ENCODE measurements at regions not wholly inside any gene's neighbourhood (a gene's known extent, or its start where the extent isn't known, plus 50 kb on each side); places are given as distances from the start of the nearest gene placed in this dataset.

DNA sequence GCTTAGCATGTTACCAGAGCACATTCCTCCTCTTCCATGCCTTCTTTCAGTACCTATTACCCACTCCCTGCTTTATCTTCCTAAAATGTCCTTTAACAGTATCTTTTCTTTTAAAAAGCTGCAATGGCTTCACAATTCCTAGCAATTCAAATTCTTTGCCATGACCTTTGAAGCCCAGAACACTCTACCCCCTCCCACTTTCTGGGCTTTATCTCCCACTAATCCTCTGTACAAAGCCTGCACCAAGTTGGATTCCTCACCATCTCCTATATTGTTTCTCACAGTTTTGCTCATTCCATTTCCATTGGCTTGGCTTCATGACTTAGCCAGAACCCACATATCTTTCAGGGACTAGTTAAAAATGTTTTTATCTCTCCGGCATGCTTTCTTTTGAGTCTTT is 80.9 kb downstream of the FAM76B start:
- Histone ChIP-seq H3K4me3 (no peak overlapping the region), H3K79me2 (no peaks in the 10 kb centered on the region), H2AFZ (no peak overlapping the region), H3K4me2 (no peak overlapping the region), H3K9me3 (ENCODE audit: low read depth) (no peaks in the 10 kb centered on the region), H4K20me1 (ENCODE audit: insufficient read depth, poor library complexity, severe bottlenecking) (no peaks in the 10 kb centered on the region), H3K9me2 (replicated peaks; ENCODE audit: insufficient read depth) (no peaks in the 10 kb centered on the region), H3K27ac (no peak overlapping the region), H3K27me3 (no peaks in the 10 kb centered on the region), H3K36me3 (replicated peaks; ENCODE audit: insufficient read depth, low read depth) (no peaks in the 10 kb centered on the region), H3K4me1 (ENCODE audit: insufficient read depth) (peaks cover under 1% of the 10 kb centered on the region)
- WGBS (ENCODE audit: low lambda C conversion rate, missing lambda C conversion rate): 59% methylated on average over 1 of the region's 1 CpG
- no peak for TF ChIP-seq EZH2 (IDR thresholded peaks at IDR 0.05; ENCODE audit: borderline replicate concordance)
- no peak for DNase-seq (ENCODE audit: low spot score)

GRCh38 chr11:95706974-95707387 is 82.6 kb downstream of the FAM76B start:
- Histone ChIP-seq H3K36me3 (replicated peaks; ENCODE audit: insufficient read depth, low read depth) (no peaks in the 10 kb centered on the region), H3K9me2 (replicated peaks; ENCODE audit: insufficient read depth) (no peaks in the 10 kb centered on the region), H3K9me3 (ENCODE audit: low read depth) (no peaks in the 10 kb centered on the region), H3K4me1 (ENCODE audit: insufficient read depth) (peaks cover 11% of the 10 kb centered on the region), H3K4me2 (no peak overlapping the region), H4K20me1 (ENCODE audit: insufficient read depth, poor library complexity, severe bottlenecking) (no peaks in the 10 kb centered on the region), H3K4me3 (no peak overlapping the region), H2AFZ (no peak overlapping the region), H3K27ac (no peak overlapping the region), H3K79me2 (no peaks in the 10 kb centered on the region), H3K27me3 (no peaks in the 10 kb centered on the region)
- TF ChIP-seq EZH2phosphoT487 (IDR thresholded peaks at IDR 0.05; ENCODE audit: low read depth, severe bottlenecking, unreplicated experiment) (no peak), EZH2 (IDR thresholded peaks at IDR 0.05; ENCODE audit: borderline replicate concordance) (no peak)
- TF ChIP-seq, protein P1, sequence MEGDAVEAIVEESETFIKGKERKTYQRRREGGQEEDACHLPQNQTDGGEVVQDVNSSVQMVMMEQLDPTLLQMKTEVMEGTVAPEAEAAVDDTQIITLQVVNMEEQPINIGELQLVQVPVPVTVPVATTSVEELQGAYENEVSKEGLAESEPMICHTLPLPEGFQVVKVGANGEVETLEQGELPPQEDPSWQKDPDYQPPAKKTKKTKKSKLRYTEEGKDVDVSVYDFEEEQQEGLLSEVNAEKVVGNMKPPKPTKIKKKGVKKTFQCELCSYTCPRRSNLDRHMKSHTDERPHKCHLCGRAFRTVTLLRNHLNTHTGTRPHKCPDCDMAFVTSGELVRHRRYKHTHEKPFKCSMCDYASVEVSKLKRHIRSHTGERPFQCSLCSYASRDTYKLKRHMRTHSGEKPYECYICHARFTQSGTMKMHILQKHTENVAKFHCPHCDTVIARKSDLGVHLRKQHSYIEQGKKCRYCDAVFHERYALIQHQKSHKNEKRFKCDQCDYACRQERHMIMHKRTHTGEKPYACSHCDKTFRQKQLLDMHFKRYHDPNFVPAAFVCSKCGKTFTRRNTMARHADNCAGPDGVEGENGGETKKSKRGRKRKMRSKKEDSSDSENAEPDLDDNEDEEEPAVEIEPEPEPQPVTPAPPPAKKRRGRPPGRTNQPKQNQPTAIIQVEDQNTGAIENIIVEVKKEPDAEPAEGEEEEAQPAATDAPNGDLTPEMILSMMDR (IDR thresholded peaks at IDR 0.05; ENCODE audit: poor library complexity): no peak
- no peak for DNase-seq (ENCODE audit: low spot score)
- 77% methylated on average over 7 of the region's 7 CpGs for WGBS (ENCODE audit: low lambda C conversion rate, missing lambda C conversion rate)

- H3K36me3 ChIP-seq (replicated peaks; ENCODE audit: insufficient read depth, low read depth): no peaks in the 10 kb centered on the region
- H3K4me2 ChIP-seq: no peak overlapping the region
- DNase-seq (ENCODE audit: low spot score): peak; percentile 93
- peak overlapping the region; percentile 10 for H3K27ac ChIP-seq
- peaks cover 11% of the 10 kb centered on the region for H3K4me1 ChIP-seq (ENCODE audit: insufficient read depth)
- TF ChIP-seq, protein P1 (IDR thresholded peaks at IDR 0.05; ENCODE audit: poor library complexity): peak; percentile 90
- TF ChIP-seq EZH2 (IDR thresholded peaks at IDR 0.05; ENCODE audit: borderline replicate concordance) (no peak), EZH2phosphoT487 (IDR thresholded peaks at IDR 0.05; ENCODE audit: low read depth, severe bottlenecking, unreplicated experiment) (no peak)
- no peaks in the 10 kb centered on the region for H3K27me3 ChIP-seq
- H3K79me2 ChIP-seq: no peaks in the 10 kb centered on the region
- WGBS (ENCODE audit: low lambda C conversion rate, missing lambda C conversion rate): 21% methylated on average over 10 of the region's 10 CpGs
- H2AFZ ChIP-seq: no peak overlapping the region
- H4K20me1 ChIP-seq (ENCODE audit: insufficient read depth, poor library complexity, severe bottlenecking): no peaks in the 10 kb centered on the region
- H3K9me3 ChIP-seq (ENCODE audit: low read depth): no peaks in the 10 kb centered on the region
- no peaks in the 10 kb centered on the region for H3K9me2 ChIP-seq (replicated peaks; ENCODE audit: insufficient read depth)
- no peak overlapping the region for H3K4me3 ChIP-seq
These were observed 84.0 kb downstream of the FAM76B start for GRCh38 chr11:95705485-95706124.

GRCh38 chr11:95704865-95705264 is 84.7 kb downstream of the FAM76B start:
- Histone ChIP-seq H3K36me3 (replicated peaks; ENCODE audit: insufficient read depth, low read depth) (no peaks in the 10 kb centered on the region), H3K27me3 (no peaks in the 10 kb centered on the region), H4K20me1 (ENCODE audit: insufficient read depth, poor library complexity, severe bottlenecking) (no peaks in the 10 kb centered on the region), H3K9me2 (replicated peaks; ENCODE audit: insufficient read depth) (no peaks in the 10 kb centered on the region), H3K4me2 (no peak overlapping the region), H3K4me3 (no peak overlapping the region), H2AFZ (no peak overlapping the region), H3K27ac (peak overlapping the region; percentile 10), H3K9me3 (ENCODE audit: low read depth) (no peaks in the 10 kb centered on the region), H3K4me1 (ENCODE audit: insufficient read depth) (peaks cover 11% of the 10 kb centered on the region), H3K79me2 (no peaks in the 10 kb centered on the region)
- no peak for DNase-seq (ENCODE audit: low spot score)
- WGBS (ENCODE audit: low lambda C conversion rate, missing lambda C conversion rate): 39% methylated on average over 3 of the region's 3 CpGs
- TF ChIP-seq EZH2 (IDR thresholded peaks at IDR 0.05; ENCODE audit: borderline replicate concordance) (no peak), EZH2phosphoT487 (IDR thresholded peaks at IDR 0.05; ENCODE audit: low read depth, severe bottlenecking, unreplicated experiment) (no peak)
- TF ChIP-seq, protein P1 (IDR thresholded peaks at IDR 0.05; ENCODE audit: poor library complexity): no peak
